ENCODE measurements at regions not wholly inside any gene's neighbourhood (a gene's known extent, or its start where the extent isn't known, plus 50 kb on each side); places are given as distances from the start of the nearest gene placed in this dataset.

DNA sequence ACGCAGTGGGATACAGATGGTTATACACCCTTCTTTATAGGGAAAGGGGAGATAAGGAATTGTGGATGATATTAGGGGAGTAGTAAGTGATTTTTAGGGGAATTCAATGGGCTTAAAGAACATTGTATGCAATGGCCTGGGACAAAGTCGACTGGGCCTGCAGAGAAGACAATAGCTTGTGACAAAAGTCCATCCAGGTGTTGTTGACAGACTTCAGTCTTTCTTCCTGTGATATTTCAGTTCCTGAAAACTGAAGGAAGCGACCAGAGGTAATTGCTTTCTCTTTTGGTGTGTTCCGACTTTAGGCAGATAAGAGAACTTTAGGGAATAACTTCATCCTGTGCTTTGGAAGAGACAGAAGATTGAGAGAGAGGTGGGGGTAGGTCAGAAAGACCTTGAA, 83.1 kb upstream of the NEUROD1 start:
- no peak for DNase-seq (ENCODE audit: low read depth)
- H3K4me3 ChIP-seq (ENCODE audit: low read depth, low read length) = no peak overlapping the region
- in situ Hi-C loops (cut with HindIII; ENCODE audit: low sequenced_read_pairs) = loop anchor here (25.0 kb wide), 2 partner anchors 124 to 324 kb away; partner anchors contain the start of gene ITPRID2
- TF ChIP-seq, protein P1, sequence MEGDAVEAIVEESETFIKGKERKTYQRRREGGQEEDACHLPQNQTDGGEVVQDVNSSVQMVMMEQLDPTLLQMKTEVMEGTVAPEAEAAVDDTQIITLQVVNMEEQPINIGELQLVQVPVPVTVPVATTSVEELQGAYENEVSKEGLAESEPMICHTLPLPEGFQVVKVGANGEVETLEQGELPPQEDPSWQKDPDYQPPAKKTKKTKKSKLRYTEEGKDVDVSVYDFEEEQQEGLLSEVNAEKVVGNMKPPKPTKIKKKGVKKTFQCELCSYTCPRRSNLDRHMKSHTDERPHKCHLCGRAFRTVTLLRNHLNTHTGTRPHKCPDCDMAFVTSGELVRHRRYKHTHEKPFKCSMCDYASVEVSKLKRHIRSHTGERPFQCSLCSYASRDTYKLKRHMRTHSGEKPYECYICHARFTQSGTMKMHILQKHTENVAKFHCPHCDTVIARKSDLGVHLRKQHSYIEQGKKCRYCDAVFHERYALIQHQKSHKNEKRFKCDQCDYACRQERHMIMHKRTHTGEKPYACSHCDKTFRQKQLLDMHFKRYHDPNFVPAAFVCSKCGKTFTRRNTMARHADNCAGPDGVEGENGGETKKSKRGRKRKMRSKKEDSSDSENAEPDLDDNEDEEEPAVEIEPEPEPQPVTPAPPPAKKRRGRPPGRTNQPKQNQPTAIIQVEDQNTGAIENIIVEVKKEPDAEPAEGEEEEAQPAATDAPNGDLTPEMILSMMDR (IDR thresholded peaks at IDR 0.05; ENCODE audit: low read depth, low read length, missing control alignments) = no peak

DNA sequence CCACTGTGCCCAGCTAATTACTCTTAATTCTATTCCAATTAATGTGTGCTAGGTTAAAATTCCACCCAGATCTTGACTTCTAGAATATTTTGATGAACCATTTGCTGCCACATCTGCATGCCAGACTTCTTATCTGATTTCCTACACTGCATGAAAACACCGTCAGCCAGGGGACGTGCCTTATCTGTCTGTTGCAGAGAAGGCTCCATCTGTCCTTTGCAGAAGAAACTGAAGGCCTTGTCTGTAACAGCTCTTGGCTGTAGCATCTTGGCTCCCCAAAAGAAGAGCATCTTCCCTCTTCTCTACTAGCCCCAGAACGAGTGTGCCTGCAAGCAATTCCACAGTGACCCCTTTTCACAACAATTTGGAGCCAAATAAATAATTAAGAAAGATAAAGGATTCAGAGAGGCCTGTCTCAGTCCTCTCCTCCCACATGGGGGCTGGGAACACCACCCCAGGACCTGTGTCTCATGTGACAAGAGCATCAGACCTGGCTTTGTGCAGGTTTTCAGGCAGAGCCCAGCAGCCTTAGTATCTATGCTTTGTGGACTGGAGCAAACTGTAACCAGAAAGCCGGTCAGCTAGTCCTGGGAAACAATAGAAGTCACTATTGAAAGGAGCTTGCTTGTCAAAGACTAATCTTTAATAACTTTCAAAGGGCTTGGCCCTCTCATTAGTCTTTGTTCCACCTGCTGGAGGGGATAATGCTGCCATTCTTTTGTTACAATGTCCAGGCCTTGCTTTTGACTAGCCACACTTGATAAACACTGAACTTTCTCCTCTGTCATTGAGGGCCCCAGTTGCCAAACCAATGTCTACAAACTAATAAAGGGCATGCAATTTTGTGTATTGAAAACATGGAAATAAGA, 84.0 kb upstream of the NEUROD1 start:
- in situ Hi-C loops (cut with HindIII; ENCODE audit: low sequenced_read_pairs) = loop anchor here (25.0 kb wide), 2 partner anchors 123 to 323 kb away; partner anchors contain the start of gene ITPRID2
- TF ChIP-seq, protein P1 (IDR thresholded peaks at IDR 0.05; ENCODE audit: low read depth, low read length, missing control alignments) = no peak
- H3K4me3 ChIP-seq (ENCODE audit: low read depth, low read length) = no peak overlapping the region
- no peak for DNase-seq (ENCODE audit: low read depth)

DNA sequence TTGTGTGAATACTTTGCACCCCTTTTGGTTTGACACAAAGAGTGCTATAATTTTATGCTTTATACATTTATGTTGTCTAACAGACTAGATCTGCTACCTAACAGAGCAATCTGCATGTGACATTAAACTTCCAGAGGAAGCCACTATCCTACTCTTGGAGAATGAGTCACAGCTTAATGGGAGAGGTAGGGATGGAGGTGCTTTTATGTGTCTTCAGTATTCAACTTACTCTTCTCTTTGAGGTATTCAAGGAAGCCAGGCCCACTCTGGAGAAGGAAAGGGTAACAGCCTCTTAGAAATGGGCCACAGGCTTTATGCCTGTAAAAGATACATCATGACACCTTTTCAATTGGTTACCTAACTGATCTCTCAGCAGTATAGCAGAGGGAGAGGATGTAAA, 85.8 kb upstream of the NEUROD1 start:
- H3K4me3 ChIP-seq (ENCODE audit: low read depth, low read length) = no peak overlapping the region
- TF ChIP-seq, protein P1 (IDR thresholded peaks at IDR 0.05; ENCODE audit: low read depth, low read length, missing control alignments) = no peak
- in situ Hi-C loops (cut with HindIII; ENCODE audit: low sequenced_read_pairs) = loop anchor here (25.0 kb wide), 2 partner anchors 121 to 321 kb away; partner anchors contain the start of gene ITPRID2
- DNase-seq (ENCODE audit: low read depth) = no peak

DNA sequence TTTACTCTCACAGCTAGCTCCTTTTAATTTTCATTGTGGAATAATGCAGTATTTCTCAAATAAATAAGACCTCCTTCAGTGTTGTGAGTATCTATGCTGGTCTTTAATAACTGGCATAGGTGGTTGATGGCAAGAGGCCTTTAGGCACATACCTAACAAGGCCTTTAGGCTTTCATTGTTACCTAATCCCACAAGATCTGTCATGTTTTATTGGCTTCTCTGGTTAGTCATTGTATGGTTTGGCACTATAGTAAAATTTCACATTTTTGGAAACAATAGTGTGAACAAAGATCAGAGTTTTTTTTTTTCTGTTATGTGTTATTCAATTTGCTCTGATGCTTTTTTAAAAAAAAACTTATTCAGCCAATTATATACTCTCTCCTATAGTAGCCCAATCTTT, 89.8 kb upstream of the NEUROD1 start:
- no peak overlapping the region for H3K4me3 ChIP-seq (ENCODE audit: low read depth, low read length)
- DNase-seq (ENCODE audit: low read depth) = no peak
- TF ChIP-seq, protein P1 (IDR thresholded peaks at IDR 0.05; ENCODE audit: low read depth, low read length, missing control alignments) = no peak
- in situ Hi-C loops (cut with HindIII; ENCODE audit: low sequenced_read_pairs) = loop anchor here (25.0 kb wide), 2 partner anchors 117 to 317 kb away; partner anchors contain the start of gene ITPRID2

DNA sequence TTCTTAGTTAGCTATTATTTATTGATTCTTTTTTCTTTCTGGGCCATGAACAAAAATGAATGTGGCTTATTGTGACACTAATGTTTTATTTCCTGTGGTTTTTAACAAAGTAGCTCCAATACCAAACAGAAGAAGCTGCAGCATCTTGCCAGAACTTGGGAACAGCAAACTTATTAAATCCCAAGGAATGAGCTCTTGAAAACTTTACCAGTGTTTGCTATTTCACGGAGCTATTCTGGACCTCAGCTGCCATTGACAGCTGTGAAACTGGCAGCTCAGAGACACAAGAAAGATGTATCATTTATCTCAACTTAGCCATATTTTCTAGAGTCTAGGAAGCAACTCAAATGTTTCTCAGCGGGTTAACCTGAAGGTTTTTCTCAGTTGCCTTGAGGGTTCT, 91.0 kb upstream of the NEUROD1 start:
- in situ Hi-C loops (cut with HindIII; ENCODE audit: low sequenced_read_pairs) = loop anchor here (25.0 kb wide), 2 partner anchors 116 to 316 kb away; partner anchors contain the start of gene ITPRID2
- TF ChIP-seq, protein P1 (IDR thresholded peaks at IDR 0.05; ENCODE audit: low read depth, low read length, missing control alignments) = no peak
- DNase-seq (ENCODE audit: low read depth) = no peak
- no peak overlapping the region for H3K4me3 ChIP-seq (ENCODE audit: low read depth, low read length)

DNA sequence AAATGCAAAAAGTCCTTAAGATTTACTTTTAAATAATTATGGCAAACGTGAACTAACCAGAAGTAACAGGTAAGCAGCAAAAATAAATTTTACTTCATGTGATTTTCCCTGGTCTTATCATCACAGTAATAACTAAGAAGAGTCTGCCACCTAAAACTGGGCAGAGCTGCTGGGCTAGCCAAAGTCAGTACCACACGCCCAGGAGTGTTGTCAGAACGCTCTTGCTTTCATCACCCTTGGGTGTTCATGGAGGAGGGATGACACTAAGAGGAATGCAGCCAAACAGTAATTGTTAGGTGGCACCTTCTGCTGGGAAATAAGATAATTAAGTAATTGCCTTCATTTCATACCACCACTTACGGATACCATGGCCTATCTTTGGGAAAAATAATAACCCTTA, 92.0 kb upstream of the NEUROD1 start:
- in situ Hi-C loops (cut with HindIII; ENCODE audit: low sequenced_read_pairs) = loop anchor here (25.0 kb wide), 2 partner anchors 115 to 315 kb away; partner anchors contain the start of gene ITPRID2
- TF ChIP-seq, protein P1 (IDR thresholded peaks at IDR 0.05; ENCODE audit: low read depth, low read length, missing control alignments) = no peak
- DNase-seq (ENCODE audit: low read depth) = no peak
- H3K4me3 ChIP-seq (ENCODE audit: low read depth, low read length) = no peak overlapping the region
